Stomach (tissue), 4 donors: ENCODE measurements at regions not wholly inside any gene's neighbourhood (a gene's known extent, or its start where the extent isn't known, plus 50 kb on each side); places are given as distances from the start of the nearest gene placed in this dataset.

ENCODE experiments used
- CTCF ChIP-seq, 7 experiments: fragments of 450-650 bp in 4 of 7; fragments of 200-600 bp in 3 of 7; sonication (generic) in 3 of 7; IDR thresholded peaks; one replicate each; pipeline ENCODE4 v1.5.1; 2016 to 2019; ENCODE audit warnings: antibody characterized with exemption in 7 of 7, control low read depth in 2 of 7, mild to moderate bottlenecking in 1 of 7
- POLR2A ChIP-seq, 4 donors: fragments of 450-650 bp; IDR thresholded peaks; one replicate each; pipeline ENCODE4 v1.6.1; 2016; ENCODE audit warnings: antibody characterized with exemption in 4 of 4, control low read depth in 2 of 4, mild to moderate bottlenecking in 1 of 4, moderate library complexity in 1 of 4
- POLR2AphosphoS5 ChIP-seq, 3 donors: sonication (generic); formaldehyde crosslinking; IDR thresholded peaks; one replicate each; pipeline ENCODE4 v1.6.1; 2016; ENCODE audit warnings: antibody characterized with exemption in 3 of 3

- TF ChIP-seq CTCF (IDR thresholded peaks at IDR 0.05) (no peak), POLR2A (IDR thresholded peaks at IDR 0.05) (no peak), POLR2AphosphoS5 (IDR thresholded peaks at IDR 0.05) (no peak)
These were observed 120.3 kb upstream of the FLRT2 start for GRCh38 chr14:85409481-85410210.
